CD4-positive, CD25-positive, alpha-beta regulatory T cell (primary cell): ENCODE measurements at regions not wholly inside any gene's neighbourhood (a gene's known extent, or its start where the extent isn't known, plus 50 kb on each side); places are given as distances from the start of the nearest gene placed in this dataset.
A peak's percentile ranks its signal among the peaks of the same experiment; 100 is the strongest.

Experiments
- ATAC-seq, 2 donors: fragments of 150-1000 bp; cut with Tn5 transposase; one replicate each; pipeline ENCODE4 v1.10.0; 2021; ENCODE audit warnings: low read depth in 2 of 2, moderate number of reproducible peaks in 2 of 2, moderate library complexity in 1 of 2
- DNase-seq, 3 donors: peaks; one replicate each; pipeline versions ENCODE4 v3.0.0 to v3.0.0-alpha.2; 2012 to 2022; ENCODE audit warnings: mixed read lengths in 1 of 3
- H3K27ac ChIP-seq: one replicate; pipeline ENCODE4 v1.7.0; 2013; ENCODE audit warnings: mild to moderate bottlenecking, low read length; ENCODE audit not compliant: insufficient read depth, poor library complexity, severe bottlenecking
- H3K27me3 ChIP-seq: one replicate; pipeline ENCODE4 v1.7.0; 2013; ENCODE audit warnings: low read length; ENCODE audit not compliant: control insufficient read depth, insufficient read depth
- H3K36me3 ChIP-seq: one replicate; pipeline ENCODE4 v1.7.0; 2013; ENCODE audit warnings: mild to moderate bottlenecking, low read length, moderate library complexity; ENCODE audit not compliant: control insufficient read depth, insufficient read depth
- H3K4me1 ChIP-seq: 2 replicates; pipeline ENCODE4 v1.7.0; 2013; ENCODE audit warnings: mild to moderate bottlenecking, low read length; ENCODE audit not compliant: insufficient read depth, control insufficient read depth, poor library complexity, severe bottlenecking
- H3K4me3 ChIP-seq: one replicate; pipeline ENCODE4 v1.7.0; 2013; ENCODE audit warnings: low read depth, mild to moderate bottlenecking, low read length, moderate library complexity
- H3K9me3 ChIP-seq, 2 experiments: 1 replicate in 1 of 2; 2 replicates in 1 of 2; pipeline ENCODE4 v1.7.0; 2013; ENCODE audit warnings: low read length in 2 of 2, mild to moderate bottlenecking in 1 of 2, moderate library complexity in 1 of 2; ENCODE audit not compliant: control insufficient read depth in 2 of 2
- H3K27ac Mint-ChIP-seq, 3 donors: one replicate each; pipeline ENCODE4 v1.8.0; 2020 to 2022; ENCODE audit warnings: mild to moderate bottlenecking in 3 of 3, mixed read lengths in 3 of 3, moderate library complexity in 2 of 3
- H3K27me3 Mint-ChIP-seq: one replicate; pipeline ENCODE4 v1.8.0; 2022; ENCODE audit warnings: mild to moderate bottlenecking, mixed read lengths
- H3K36me3 Mint-ChIP-seq: one replicate; pipeline ENCODE4 v1.8.0; 2020; ENCODE audit warnings: mixed read lengths
- H3K4me1 Mint-ChIP-seq, 4 donors: one replicate each; pipeline ENCODE4 v1.8.0; 2020 to 2022; ENCODE audit warnings: mixed read lengths in 4 of 4, mild to moderate bottlenecking in 1 of 4
- H3K4me3 Mint-ChIP-seq, 4 donors: one replicate each; pipeline ENCODE4 v1.8.0; 2020 to 2022; ENCODE audit warnings: mild to moderate bottlenecking in 4 of 4, mixed read lengths in 4 of 4, moderate library complexity in 3 of 4
- H3K9me3 Mint-ChIP-seq, 7 donors: one replicate each; pipeline ENCODE4 v1.8.0; 2020 to 2022; ENCODE audit warnings: mixed read lengths in 7 of 7, mild to moderate bottlenecking in 3 of 7, moderate library complexity in 2 of 7

DNA sequence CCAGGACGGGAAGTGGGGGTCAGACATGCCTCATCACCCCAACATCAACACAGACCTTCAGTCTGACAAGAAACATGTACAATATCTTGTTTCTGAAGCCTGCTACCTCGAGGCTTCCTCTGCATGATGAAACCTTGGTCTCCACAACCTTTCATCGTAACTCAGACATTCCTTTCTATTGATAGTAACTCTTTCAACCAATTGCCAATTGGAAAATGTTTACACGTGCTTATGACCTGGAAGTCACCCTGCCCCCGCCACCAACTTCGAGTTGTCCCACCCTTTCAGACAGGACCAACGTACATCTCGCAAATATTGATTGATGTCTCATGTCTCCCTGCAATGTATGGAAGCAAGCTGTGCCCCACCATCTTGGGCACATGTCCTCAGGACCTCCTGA, 159.5 kb downstream of the ETS2 start:
- H3K36me3 ChIP-seq = no peaks in the 10 kb centered on the region
- H3K27me3 ChIP-seq = no peaks in the 10 kb centered on the region
- H3K27me3 Mint-ChIP-seq = peaks cover 5% of the 10 kb centered on the region
- H3K4me3 Mint-ChIP-seq = no peak overlapping the region
- no peak for ATAC-seq
- H3K36me3 Mint-ChIP-seq = peaks cover 5% of the 10 kb centered on the region
- H3K27ac ChIP-seq = no peak overlapping the region
- H3K9me3 Mint-ChIP-seq = no peaks in the 10 kb centered on the region
- H3K4me1 Mint-ChIP-seq = no peaks in the 10 kb centered on the region
- DNase-seq = no peak
- H3K4me1 ChIP-seq = no peaks in the 10 kb centered on the region
- H3K27ac Mint-ChIP-seq = peak overlapping the region in 1 of 3 donors; percentile 3
- H3K4me3 ChIP-seq = no peak overlapping the region
- H3K9me3 ChIP-seq = no peaks in the 10 kb centered on the region

DNA sequence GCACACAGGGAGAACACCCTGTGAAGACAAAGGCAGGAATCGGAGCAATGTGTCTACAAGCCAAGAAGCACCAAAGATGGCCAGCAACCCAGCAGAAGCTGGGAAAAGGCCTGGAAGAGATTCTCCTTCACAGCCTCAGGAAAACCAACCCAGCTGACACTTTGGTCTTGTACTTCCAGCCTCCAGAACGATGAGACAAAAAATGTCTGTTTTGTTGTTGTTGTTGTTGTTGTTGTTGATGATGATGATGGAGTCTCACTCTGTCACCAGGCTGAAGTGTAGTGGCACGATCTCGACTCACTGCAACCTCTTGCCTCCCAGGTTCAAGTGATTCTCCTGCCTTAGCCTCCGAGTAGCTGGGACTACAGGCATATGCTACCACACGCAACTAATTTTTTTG, 157.3 kb downstream of the ETS2 start:
- Mint-ChIP-seq H3K36me3 (peaks cover 5% of the 10 kb centered on the region), H3K27ac (no peak overlapping the region), H3K9me3 (no peaks in the 10 kb centered on the region), H3K27me3 (peaks cover 5% of the 10 kb centered on the region), H3K4me1 (no peaks in the 10 kb centered on the region), H3K4me3 (no peak overlapping the region)
- Histone ChIP-seq H3K4me1 (no peaks in the 10 kb centered on the region), H3K9me3 (no peaks in the 10 kb centered on the region), H3K27me3 (no peaks in the 10 kb centered on the region), H3K4me3 (no peak overlapping the region), H3K27ac (no peak overlapping the region), H3K36me3 (no peaks in the 10 kb centered on the region)
- ATAC-seq (no peak), DNase-seq (no peak)

DNA sequence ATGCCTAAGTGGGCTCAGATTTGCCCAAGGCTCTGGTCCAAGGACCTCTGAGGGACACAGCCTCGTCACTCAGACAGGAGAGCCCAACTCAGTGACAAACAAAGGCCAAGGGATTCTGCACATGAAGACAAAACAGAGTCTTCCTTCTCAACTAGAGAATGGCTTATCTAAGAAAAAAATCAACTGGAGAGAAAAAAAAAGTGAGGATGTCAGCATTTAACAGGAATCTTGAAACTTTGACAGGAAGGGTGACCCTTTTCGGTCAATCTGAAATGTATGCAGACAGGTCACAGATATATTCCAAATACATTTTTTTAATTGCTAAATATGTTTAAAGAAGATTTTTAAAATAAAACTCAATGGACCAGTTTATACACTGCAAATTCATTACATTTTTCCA, 154.5 kb downstream of the ETS2 start:
- Mint-ChIP-seq H3K27ac (no peak overlapping the region), H3K36me3 (peaks cover 5% of the 10 kb centered on the region), H3K4me1 (no peaks in the 10 kb centered on the region), H3K4me3 (no peak overlapping the region), H3K9me3 (no peaks in the 10 kb centered on the region), H3K27me3 (peaks cover 10% of the 10 kb centered on the region)
- no peaks in the 10 kb centered on the region for H3K27me3 ChIP-seq
- H3K4me1 ChIP-seq = no peaks in the 10 kb centered on the region
- H3K36me3 ChIP-seq = no peaks in the 10 kb centered on the region
- H3K9me3 ChIP-seq = no peaks in the 10 kb centered on the region
- H3K27ac ChIP-seq = no peak overlapping the region
- no peak overlapping the region for H3K4me3 ChIP-seq
- no peak for DNase-seq
- no peak for ATAC-seq

GRCh38 chr21:38959692-38960061, 153.9 kb downstream of the ETS2 start:
- Histone ChIP-seq H3K27me3 (no peaks in the 10 kb centered on the region), H3K4me1 (no peaks in the 10 kb centered on the region), H3K9me3 (no peaks in the 10 kb centered on the region), H3K36me3 (no peaks in the 10 kb centered on the region), H3K4me3 (no peak overlapping the region), H3K27ac (no peak overlapping the region)
- ATAC-seq (no peak), DNase-seq (no peak)
- peaks cover 10% of the 10 kb centered on the region for H3K27me3 Mint-ChIP-seq
- H3K27ac Mint-ChIP-seq = no peak overlapping the region
- no peaks in the 10 kb centered on the region for H3K9me3 Mint-ChIP-seq
- H3K4me3 Mint-ChIP-seq = no peak overlapping the region
- H3K36me3 Mint-ChIP-seq = peaks cover 5% of the 10 kb centered on the region
- no peaks in the 10 kb centered on the region for H3K4me1 Mint-ChIP-seq

- Mint-ChIP-seq H3K36me3 (peaks cover 5% of the 10 kb centered on the region), H3K4me1 (no peaks in the 10 kb centered on the region), H3K27ac (no peak overlapping the region), H3K4me3 (no peak overlapping the region), H3K9me3 (no peaks in the 10 kb centered on the region), H3K27me3 (peaks cover 10% of the 10 kb centered on the region)
- DNase-seq = peak in 1 of 3 donors; percentile 42
- H3K9me3 ChIP-seq = no peaks in the 10 kb centered on the region
- H3K36me3 ChIP-seq = no peaks in the 10 kb centered on the region
- H3K4me3 ChIP-seq = no peak overlapping the region
- H3K4me1 ChIP-seq = no peaks in the 10 kb centered on the region
- no peak overlapping the region for H3K27ac ChIP-seq
- no peak for ATAC-seq
- H3K27me3 ChIP-seq = no peaks in the 10 kb centered on the region
Measured at GRCh38 chr21:38958940-38959691, 153.4 kb downstream of the ETS2 start.

- Histone ChIP-seq H3K27ac (no peak overlapping the region), H3K4me1 (no peaks in the 10 kb centered on the region), H3K9me3 (no peaks in the 10 kb centered on the region), H3K36me3 (no peaks in the 10 kb centered on the region), H3K4me3 (no peak overlapping the region), H3K27me3 (no peaks in the 10 kb centered on the region)
- Mint-ChIP-seq H3K27ac (no peak overlapping the region), H3K4me3 (no peak overlapping the region), H3K9me3 (no peaks in the 10 kb centered on the region), H3K36me3 (peaks cover 5% of the 10 kb centered on the region), H3K4me1 (no peaks in the 10 kb centered on the region), H3K27me3 (peaks cover 10% of the 10 kb centered on the region)
- DNase-seq (no peak), ATAC-seq (no peak)
Measured at GRCh38 chr21:38958323-38958705, 152.6 kb downstream of the ETS2 start.

GRCh38 chr21:38957575-38958322, 152.0 kb downstream of the ETS2 start:
- no peak overlapping the region for H3K4me3 ChIP-seq
- no peaks in the 10 kb centered on the region for H3K27me3 ChIP-seq
- Mint-ChIP-seq H3K27ac (no peak overlapping the region), H3K4me3 (no peak overlapping the region), H3K9me3 (no peaks in the 10 kb centered on the region), H3K27me3 (peaks cover 10% of the 10 kb centered on the region), H3K4me1 (no peaks in the 10 kb centered on the region), H3K36me3 (peaks cover 5% of the 10 kb centered on the region)
- no peaks in the 10 kb centered on the region for H3K4me1 ChIP-seq
- H3K36me3 ChIP-seq = no peaks in the 10 kb centered on the region
- DNase-seq (no peak), ATAC-seq (no peak)
- H3K9me3 ChIP-seq = no peaks in the 10 kb centered on the region
- H3K27ac ChIP-seq = no peak overlapping the region
